Ishikawa (cell line): ENCODE measurements at regions not wholly inside any gene's neighbourhood (a gene's known extent, or its start where the extent isn't known, plus 50 kb on each side); places are given as distances from the start of the nearest gene placed in this dataset.

Source experiments
- CEBPB ChIP-seq: IDR thresholded peaks from 2 replicates; pipeline ENCODE4 v1.6.1; 2012
- CREB1 ChIP-seq: IDR thresholded peaks from 2 replicates; pipeline ENCODE4 v1.6.1; 2012; ENCODE audit warnings: low read depth
- EGR1 ChIP-seq: IDR thresholded peaks from 2 replicates; pipeline ENCODE4 v1.6.1; 2012
- EP300 ChIP-seq: IDR thresholded peaks from 2 replicates; pipeline ENCODE4 v1.6.1; 2012; ENCODE audit warnings: borderline replicate concordance
- NFIC ChIP-seq: IDR thresholded peaks from 2 replicates; pipeline ENCODE4 v1.6.1; 2012
- TAF1 ChIP-seq: IDR thresholded peaks from 2 replicates; pipeline ENCODE4 v1.6.1; 2012; ENCODE audit warnings: low read depth, mild to moderate bottlenecking
- TEAD4 ChIP-seq: IDR thresholded peaks from 2 replicates; pipeline ENCODE4 v1.6.1; 2012
- TF ChIP-seq, protein P1 (sequence below): IDR thresholded peaks from 2 replicates; pipeline ENCODE4 v1.6.1; 2012
- TF ChIP-seq, protein P2 (sequence below): IDR thresholded peaks from 2 replicates; pipeline ENCODE4 v1.6.1; 2012; ENCODE audit warnings: low read depth, mild to moderate bottlenecking

DNA sequence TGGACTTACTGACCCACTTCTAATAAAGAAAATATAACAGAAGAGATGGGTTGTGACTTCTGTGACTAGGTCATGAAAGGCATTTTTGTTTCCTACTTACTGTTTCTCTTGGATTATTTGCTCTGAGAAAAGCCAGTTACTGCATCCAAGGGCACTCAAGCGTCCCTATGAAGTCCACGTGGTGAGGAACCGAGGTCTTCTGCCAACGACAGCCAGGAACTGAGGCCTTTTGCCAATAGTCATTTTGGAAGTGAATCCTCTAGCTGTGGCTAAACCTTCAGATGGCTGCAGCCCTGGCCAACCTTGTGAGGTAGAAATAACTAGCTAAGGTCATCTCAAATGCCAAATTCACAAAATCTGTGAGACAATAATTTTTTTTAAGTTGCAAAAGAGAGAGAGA is 449.8 kb upstream of the RGPD4 start:
- TF ChIP-seq CREB1 (no peak), TEAD4 (no peak), NFIC (no peak), EGR1 (no peak), TAF1 (no peak), CEBPB (no peak), EP300 (no peak)
- TF ChIP-seq, protein P1, sequence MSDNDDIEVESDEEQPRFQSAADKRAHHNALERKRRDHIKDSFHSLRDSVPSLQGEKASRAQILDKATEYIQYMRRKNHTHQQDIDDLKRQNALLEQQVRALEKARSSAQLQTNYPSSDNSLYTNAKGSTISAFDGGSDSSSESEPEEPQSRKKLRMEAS, result no peak
- TF ChIP-seq, protein P2, sequence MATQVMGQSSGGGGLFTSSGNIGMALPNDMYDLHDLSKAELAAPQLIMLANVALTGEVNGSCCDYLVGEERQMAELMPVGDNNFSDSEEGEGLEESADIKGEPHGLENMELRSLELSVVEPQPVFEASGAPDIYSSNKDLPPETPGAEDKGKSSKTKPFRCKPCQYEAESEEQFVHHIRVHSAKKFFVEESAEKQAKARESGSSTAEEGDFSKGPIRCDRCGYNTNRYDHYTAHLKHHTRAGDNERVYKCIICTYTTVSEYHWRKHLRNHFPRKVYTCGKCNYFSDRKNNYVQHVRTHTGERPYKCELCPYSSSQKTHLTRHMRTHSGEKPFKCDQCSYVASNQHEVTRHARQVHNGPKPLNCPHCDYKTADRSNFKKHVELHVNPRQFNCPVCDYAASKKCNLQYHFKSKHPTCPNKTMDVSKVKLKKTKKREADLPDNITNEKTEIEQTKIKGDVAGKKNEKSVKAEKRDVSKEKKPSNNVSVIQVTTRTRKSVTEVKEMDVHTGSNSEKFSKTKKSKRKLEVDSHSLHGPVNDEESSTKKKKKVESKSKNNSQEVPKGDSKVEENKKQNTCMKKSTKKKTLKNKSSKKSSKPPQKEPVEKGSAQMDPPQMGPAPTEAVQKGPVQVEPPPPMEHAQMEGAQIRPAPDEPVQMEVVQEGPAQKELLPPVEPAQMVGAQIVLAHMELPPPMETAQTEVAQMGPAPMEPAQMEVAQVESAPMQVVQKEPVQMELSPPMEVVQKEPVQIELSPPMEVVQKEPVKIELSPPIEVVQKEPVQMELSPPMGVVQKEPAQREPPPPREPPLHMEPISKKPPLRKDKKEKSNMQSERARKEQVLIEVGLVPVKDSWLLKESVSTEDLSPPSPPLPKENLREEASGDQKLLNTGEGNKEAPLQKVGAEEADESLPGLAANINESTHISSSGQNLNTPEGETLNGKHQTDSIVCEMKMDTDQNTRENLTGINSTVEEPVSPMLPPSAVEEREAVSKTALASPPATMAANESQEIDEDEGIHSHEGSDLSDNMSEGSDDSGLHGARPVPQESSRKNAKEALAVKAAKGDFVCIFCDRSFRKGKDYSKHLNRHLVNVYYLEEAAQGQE, result no peak
